WTC11 (cell line): ENCODE measurements at regions not wholly inside any gene's neighbourhood (a gene's known extent, or its start where the extent isn't known, plus 50 kb on each side); places are given as distances from the start of the nearest gene placed in this dataset.
A peak's percentile ranks its signal among the peaks of the same experiment; 100 is the strongest.

Experiments
- ATAC-seq: fragments of 200-7000 bp; cut with Tn5 transposase; 2 replicates; pipeline ENCODE4 v1.10.0; 2021; ENCODE audit warnings: mild to moderate bottlenecking, moderate library complexity
- CTCF ChIA-PET: fragments of 300-600 bp; sonication (Branson Sonifier 250); formaldehyde crosslinking; loops from one replicate; lab custom pipeline; 2021; ENCODE audit warnings: antibody characterized with exemption; lab: Charles Lee
- POLR2A ChIA-PET: fragments of 350-600 bp; sonication (Branson Sonifier 250); formaldehyde crosslinking; loops from one replicate; lab custom pipeline; 2021; ENCODE audit warnings: antibody characterized with exemption; lab: Charles Lee
- DNase-seq: peaks from one replicate; pipeline ENCODE4 v3.0.0; 2021; ENCODE audit warnings: low spot score
- H3K27ac Mint-ChIP-seq: 2 replicates; pipeline ENCODE4 v1.8.0; 2021; ENCODE audit warnings: mixed read lengths
- H3K27me3 Mint-ChIP-seq: 2 replicates; pipeline ENCODE4 v1.8.0; 2021; ENCODE audit warnings: low read depth, mild to moderate bottlenecking, moderate library complexity, mixed read lengths
- H3K36me3 Mint-ChIP-seq: 2 replicates; pipeline ENCODE4 v1.8.0; 2021; ENCODE audit warnings: mixed read lengths
- H3K4me1 Mint-ChIP-seq: 2 replicates; pipeline ENCODE4 v1.8.0; 2022; ENCODE audit warnings: mixed read lengths
- H3K4me3 Mint-ChIP-seq: 2 replicates; pipeline ENCODE4 v1.8.0; 2021; ENCODE audit warnings: mild to moderate bottlenecking, moderate library complexity, mixed read lengths
- H3K9me3 Mint-ChIP-seq: 2 replicates; pipeline ENCODE4 v1.8.0; 2021; ENCODE audit warnings: mixed read lengths
- ATF1 ChIP-seq: sonication (generic); formaldehyde crosslinking; IDR thresholded peaks from 2 replicates; pipeline ENCODE4 v1.8.1; 2023; ENCODE audit warnings: mild to moderate bottlenecking, moderate library complexity, missing genetic modification reagents
- CDX4 ChIP-seq: fragments of 250-450 bp; sonication (Bioruptor Pico); IDR thresholded peaks from 2 replicates; pipeline ENCODE4 v1.9.0; 2021; ENCODE audit warnings: moderate library complexity, mild to moderate bottlenecking, inconsistent platforms, borderline replicate concordance
- GABPB1 ChIP-seq: sonication (generic); formaldehyde crosslinking; IDR thresholded peaks from 2 replicates; pipeline ENCODE4 v1.8.1; 2023; ENCODE audit warnings: mild to moderate bottlenecking, missing genetic modification reagents
- JAZF1 ChIP-seq: fragments of 250-450 bp; sonication (Bioruptor Pico); IDR thresholded peaks from 2 replicates; pipeline ENCODE4 v1.9.0; 2021; ENCODE audit warnings: moderate library complexity, mild to moderate bottlenecking, inconsistent platforms
- KAT7 ChIP-seq: sonication (generic); formaldehyde crosslinking; IDR thresholded peaks from 2 replicates; pipeline ENCODE4 v1.8.1; 2023; ENCODE audit warnings: missing genetic modification reagents, mild to moderate bottlenecking, borderline replicate concordance
- MYBL2 ChIP-seq: sonication (generic); formaldehyde crosslinking; IDR thresholded peaks from 2 replicates; pipeline ENCODE4 v1.8.1; 2023; ENCODE audit warnings: mild to moderate bottlenecking, moderate library complexity, missing genetic modification reagents
- NR3C1 ChIP-seq: sonication (generic); formaldehyde crosslinking; conservative IDR thresholded peaks from 2 replicates; pipeline ENCODE4 v1.8.1; 2023; ENCODE audit warnings: low read depth, mild to moderate bottlenecking, missing genetic modification reagents
- PRRX2 ChIP-seq: fragments of 250-450 bp; sonication (Bioruptor Pico); IDR thresholded peaks from 2 replicates; pipeline ENCODE4 v1.8.0; 2021; ENCODE audit warnings: mild to moderate bottlenecking
- SMAD3 ChIP-seq: sonication (generic); formaldehyde crosslinking; IDR thresholded peaks from 2 replicates; pipeline ENCODE4 v1.8.0; 2022; ENCODE audit warnings: missing genetic modification reagents, mild to moderate bottlenecking, borderline replicate concordance
- SMAD4 ChIP-seq: sonication (generic); formaldehyde crosslinking; IDR thresholded peaks from 2 replicates; pipeline ENCODE4 v1.8.0; 2022; ENCODE audit warnings: mild to moderate bottlenecking, missing genetic modification reagents
- ZNF263 ChIP-seq: sonication (generic); formaldehyde crosslinking; IDR thresholded peaks from 2 replicates; pipeline ENCODE4 v1.8.1; 2022; ENCODE audit warnings: low read depth, mild to moderate bottlenecking, moderate library complexity, missing genetic modification reagents
- ZNF416 ChIP-seq: fragments of 250-450 bp; sonication (Bioruptor Pico); IDR thresholded peaks from 2 replicates; pipeline ENCODE4 v1.9.0; 2021; ENCODE audit warnings: mild to moderate bottlenecking, inconsistent platforms
- ZNF671 ChIP-seq: fragments of 250-450 bp; sonication (Bioruptor Pico); IDR thresholded peaks from 2 replicates; pipeline ENCODE4 v1.8.0; 2021; ENCODE audit warnings: mild to moderate bottlenecking
- ZSCAN18 ChIP-seq: fragments of 250-450 bp; sonication (Bioruptor Pico); IDR thresholded peaks from 2 replicates; pipeline ENCODE4 v2.1.2; 2022; ENCODE audit warnings: mild to moderate bottlenecking, moderate library complexity
- TF ChIP-seq, protein P1 (sequence below): sonication (generic); formaldehyde crosslinking; IDR thresholded peaks from 2 replicates; pipeline ENCODE4 v1.8.0; 2022; ENCODE audit warnings: mild to moderate bottlenecking, missing genetic modification reagents
- TF ChIP-seq, protein P2 (sequence below): sonication (generic); formaldehyde crosslinking; IDR thresholded peaks from 2 replicates; pipeline ENCODE4 v1.8.1; 2023; ENCODE audit warnings: mild to moderate bottlenecking, moderate library complexity, missing genetic modification reagents
- TF ChIP-seq, protein P3 (sequence below): sonication (generic); formaldehyde crosslinking; IDR thresholded peaks from 2 replicates; pipeline ENCODE4 v1.8.0; 2022; ENCODE audit warnings: mild to moderate bottlenecking, missing genetic modification reagents
- TF ChIP-seq, protein P4 (sequence below): sonication (generic); formaldehyde crosslinking; IDR thresholded peaks from 2 replicates; pipeline ENCODE4 v1.8.0; 2023; ENCODE audit warnings: missing genetic modification reagents, mild to moderate bottlenecking, borderline replicate concordance

- Mint-ChIP-seq H3K9me3 (peaks cover 9% of the 10 kb centered on the region), H3K27me3 (no peaks in the 10 kb centered on the region), H3K4me3 (no peak overlapping the region), H3K27ac (peak overlapping the region; percentile 0; the same call in 1 of the 2 replicates), H3K36me3 (peaks cover 17% of the 10 kb centered on the region), H3K4me1 (peaks cover 30% of the 10 kb centered on the region)
- TF ChIP-seq NR3C1 (CRISPR knock-in tag) = no peak
- TF ChIP-seq ZNF263 (CRISPR knock-in tag) = no peak
- no peak for TF ChIP-seq ZSCAN18 (CRISPR knock-in tag)
- no peak for TF ChIP-seq ATF1 (CRISPR knock-in tag)
- no peak for TF ChIP-seq ZNF671
- no peak for TF ChIP-seq PRRX2 (CRISPR knock-in tag)
- no peak for TF ChIP-seq CDX4 (CRISPR knock-in tag)
- no peak for TF ChIP-seq ZNF416 (CRISPR knock-in tag)
- no peak for TF ChIP-seq GABPB1 (CRISPR knock-in tag)
- TF ChIP-seq, protein P1, sequence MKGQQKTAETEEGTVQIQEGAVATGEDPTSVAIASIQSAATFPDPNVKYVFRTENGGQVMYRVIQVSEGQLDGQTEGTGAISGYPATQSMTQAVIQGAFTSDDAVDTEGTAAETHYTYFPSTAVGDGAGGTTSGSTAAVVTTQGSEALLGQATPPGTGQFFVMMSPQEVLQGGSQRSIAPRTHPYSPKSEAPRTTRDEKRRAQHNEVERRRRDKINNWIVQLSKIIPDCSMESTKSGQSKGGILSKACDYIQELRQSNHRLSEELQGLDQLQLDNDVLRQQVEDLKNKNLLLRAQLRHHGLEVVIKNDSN (CRISPR knock-in tag) = no peak
- TF ChIP-seq, protein P2, sequence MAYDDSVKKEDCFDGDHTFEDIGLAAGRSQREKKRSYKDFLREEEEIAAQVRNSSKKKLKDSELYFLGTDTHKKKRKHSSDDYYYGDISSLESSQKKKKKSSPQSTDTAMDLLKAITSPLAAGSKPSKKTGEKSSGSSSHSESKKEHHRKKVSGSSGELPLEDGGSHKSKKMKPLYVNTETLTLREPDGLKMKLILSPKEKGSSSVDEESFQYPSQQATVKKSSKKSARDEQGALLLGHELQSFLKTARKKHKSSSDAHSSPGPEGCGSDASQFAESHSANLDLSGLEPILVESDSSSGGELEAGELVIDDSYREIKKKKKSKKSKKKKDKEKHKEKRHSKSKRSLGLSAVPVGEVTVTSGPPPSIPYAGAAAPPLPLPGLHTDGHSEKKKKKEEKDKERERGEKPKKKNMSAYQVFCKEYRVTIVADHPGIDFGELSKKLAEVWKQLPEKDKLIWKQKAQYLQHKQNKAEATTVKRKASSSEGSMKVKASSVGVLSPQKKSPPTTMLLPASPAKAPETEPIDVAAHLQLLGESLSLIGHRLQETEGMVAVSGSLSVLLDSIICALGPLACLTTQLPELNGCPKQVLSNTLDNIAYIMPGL = no peak
- TF ChIP-seq, protein P3, sequence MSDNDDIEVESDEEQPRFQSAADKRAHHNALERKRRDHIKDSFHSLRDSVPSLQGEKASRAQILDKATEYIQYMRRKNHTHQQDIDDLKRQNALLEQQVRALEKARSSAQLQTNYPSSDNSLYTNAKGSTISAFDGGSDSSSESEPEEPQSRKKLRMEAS (CRISPR knock-in tag) = no peak
- no peak for TF ChIP-seq JAZF1 (CRISPR knock-in tag)
- TF ChIP-seq KAT7 (CRISPR knock-in tag) = no peak
- TF ChIP-seq, protein P4, sequence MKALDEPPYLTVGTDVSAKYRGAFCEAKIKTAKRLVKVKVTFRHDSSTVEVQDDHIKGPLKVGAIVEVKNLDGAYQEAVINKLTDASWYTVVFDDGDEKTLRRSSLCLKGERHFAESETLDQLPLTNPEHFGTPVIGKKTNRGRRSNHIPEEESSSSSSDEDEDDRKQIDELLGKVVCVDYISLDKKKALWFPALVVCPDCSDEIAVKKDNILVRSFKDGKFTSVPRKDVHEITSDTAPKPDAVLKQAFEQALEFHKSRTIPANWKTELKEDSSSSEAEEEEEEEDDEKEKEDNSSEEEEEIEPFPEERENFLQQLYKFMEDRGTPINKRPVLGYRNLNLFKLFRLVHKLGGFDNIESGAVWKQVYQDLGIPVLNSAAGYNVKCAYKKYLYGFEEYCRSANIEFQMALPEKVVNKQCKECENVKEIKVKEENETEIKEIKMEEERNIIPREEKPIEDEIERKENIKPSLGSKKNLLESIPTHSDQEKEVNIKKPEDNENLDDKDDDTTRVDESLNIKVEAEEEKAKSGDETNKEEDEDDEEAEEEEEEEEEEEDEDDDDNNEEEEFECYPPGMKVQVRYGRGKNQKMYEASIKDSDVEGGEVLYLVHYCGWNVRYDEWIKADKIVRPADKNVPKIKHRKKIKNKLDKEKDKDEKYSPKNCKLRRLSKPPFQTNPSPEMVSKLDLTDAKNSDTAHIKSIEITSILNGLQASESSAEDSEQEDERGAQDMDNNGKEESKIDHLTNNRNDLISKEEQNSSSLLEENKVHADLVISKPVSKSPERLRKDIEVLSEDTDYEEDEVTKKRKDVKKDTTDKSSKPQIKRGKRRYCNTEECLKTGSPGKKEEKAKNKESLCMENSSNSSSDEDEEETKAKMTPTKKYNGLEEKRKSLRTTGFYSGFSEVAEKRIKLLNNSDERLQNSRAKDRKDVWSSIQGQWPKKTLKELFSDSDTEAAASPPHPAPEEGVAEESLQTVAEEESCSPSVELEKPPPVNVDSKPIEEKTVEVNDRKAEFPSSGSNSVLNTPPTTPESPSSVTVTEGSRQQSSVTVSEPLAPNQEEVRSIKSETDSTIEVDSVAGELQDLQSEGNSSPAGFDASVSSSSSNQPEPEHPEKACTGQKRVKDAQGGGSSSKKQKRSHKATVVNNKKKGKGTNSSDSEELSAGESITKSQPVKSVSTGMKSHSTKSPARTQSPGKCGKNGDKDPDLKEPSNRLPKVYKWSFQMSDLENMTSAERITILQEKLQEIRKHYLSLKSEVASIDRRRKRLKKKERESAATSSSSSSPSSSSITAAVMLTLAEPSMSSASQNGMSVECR = no peak
- no peak for TF ChIP-seq MYBL2
- TF ChIP-seq SMAD4 (CRISPR knock-in tag) = no peak
- no peak for TF ChIP-seq SMAD3
- ChIA-PET CTCF (no interaction called here), POLR2A (no interaction called here)
- DNase-seq = no peak
- no peak for ATAC-seq
These were observed 267.7 kb downstream of the PRL start for GRCh38 chr6:22029171-22029570.
